ENCODE measurements at regions not wholly inside any gene's neighbourhood (a gene's known extent, or its start where the extent isn't known, plus 50 kb on each side); places are given as distances from the start of the nearest gene placed in this dataset.

- TF ChIP-seq, protein P1, sequence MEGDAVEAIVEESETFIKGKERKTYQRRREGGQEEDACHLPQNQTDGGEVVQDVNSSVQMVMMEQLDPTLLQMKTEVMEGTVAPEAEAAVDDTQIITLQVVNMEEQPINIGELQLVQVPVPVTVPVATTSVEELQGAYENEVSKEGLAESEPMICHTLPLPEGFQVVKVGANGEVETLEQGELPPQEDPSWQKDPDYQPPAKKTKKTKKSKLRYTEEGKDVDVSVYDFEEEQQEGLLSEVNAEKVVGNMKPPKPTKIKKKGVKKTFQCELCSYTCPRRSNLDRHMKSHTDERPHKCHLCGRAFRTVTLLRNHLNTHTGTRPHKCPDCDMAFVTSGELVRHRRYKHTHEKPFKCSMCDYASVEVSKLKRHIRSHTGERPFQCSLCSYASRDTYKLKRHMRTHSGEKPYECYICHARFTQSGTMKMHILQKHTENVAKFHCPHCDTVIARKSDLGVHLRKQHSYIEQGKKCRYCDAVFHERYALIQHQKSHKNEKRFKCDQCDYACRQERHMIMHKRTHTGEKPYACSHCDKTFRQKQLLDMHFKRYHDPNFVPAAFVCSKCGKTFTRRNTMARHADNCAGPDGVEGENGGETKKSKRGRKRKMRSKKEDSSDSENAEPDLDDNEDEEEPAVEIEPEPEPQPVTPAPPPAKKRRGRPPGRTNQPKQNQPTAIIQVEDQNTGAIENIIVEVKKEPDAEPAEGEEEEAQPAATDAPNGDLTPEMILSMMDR (conservative IDR thresholded peaks at IDR 0.05; ENCODE audit: low read length), result no peak
- TF ChIP-seq EZH2phosphoT487 (IDR thresholded peaks at IDR 0.05; ENCODE audit: borderline replicate concordance, low read depth, low read length), result no peak
These were observed 62.3 kb upstream of the CD99 start for GRCh38 chrX:2628751-2629315.
